ENCODE measurements at regions not wholly inside any gene's neighbourhood (a gene's known extent, or its start where the extent isn't known, plus 50 kb on each side); places are given as distances from the start of the nearest gene placed in this dataset.

DNA sequence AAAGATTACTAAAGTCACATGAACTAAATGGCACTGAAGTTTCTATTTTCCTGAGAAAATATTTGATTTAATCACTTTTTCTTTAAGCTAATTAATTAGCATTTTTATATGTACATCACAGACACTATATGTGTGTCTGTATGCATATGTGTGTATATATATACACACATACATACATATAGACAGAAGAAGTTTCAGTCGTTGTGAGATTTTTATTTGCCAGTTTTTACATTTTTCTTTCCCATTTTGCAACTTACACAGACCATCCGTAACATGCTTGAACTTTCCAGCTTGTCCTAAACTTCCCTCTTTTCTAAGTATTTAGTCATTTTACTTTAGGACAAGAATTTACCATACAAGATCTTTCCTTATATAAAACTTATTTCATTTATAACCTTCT is 299.1 kb downstream of the IPO8 start:
- H3K4me2 ChIP-seq (ENCODE audit: control insufficient read depth, extremely low read depth, insufficient read depth, low read depth, low read length) = no peak overlapping the region
- no peaks in the 10 kb centered on the region for H4K20me1 ChIP-seq (ENCODE audit: control insufficient read depth, extremely low read depth, insufficient read depth, low read length)
- H2AFZ ChIP-seq (ENCODE audit: control insufficient read depth, low read length) = no peak overlapping the region
- DNase-seq (ENCODE audit: low read depth, low spot score) (no peak), FAIRE-seq (no peak)
- H3K4me1 ChIP-seq (ENCODE audit: control insufficient read depth, extremely low read depth, insufficient read depth, low read length) = no peaks in the 10 kb centered on the region
- no peaks in the 10 kb centered on the region for H3K79me2 ChIP-seq (ENCODE audit: control insufficient read depth, insufficient read depth, low read length)
- H3K4me3 ChIP-seq (ENCODE audit: control insufficient read depth in 2 of 3, extremely low read depth in 1 of 3, insufficient read depth in 2 of 3, low read depth in 1 of 3, low read length in 3 of 3) = no peak overlapping the region
- TF ChIP-seq, protein P1, sequence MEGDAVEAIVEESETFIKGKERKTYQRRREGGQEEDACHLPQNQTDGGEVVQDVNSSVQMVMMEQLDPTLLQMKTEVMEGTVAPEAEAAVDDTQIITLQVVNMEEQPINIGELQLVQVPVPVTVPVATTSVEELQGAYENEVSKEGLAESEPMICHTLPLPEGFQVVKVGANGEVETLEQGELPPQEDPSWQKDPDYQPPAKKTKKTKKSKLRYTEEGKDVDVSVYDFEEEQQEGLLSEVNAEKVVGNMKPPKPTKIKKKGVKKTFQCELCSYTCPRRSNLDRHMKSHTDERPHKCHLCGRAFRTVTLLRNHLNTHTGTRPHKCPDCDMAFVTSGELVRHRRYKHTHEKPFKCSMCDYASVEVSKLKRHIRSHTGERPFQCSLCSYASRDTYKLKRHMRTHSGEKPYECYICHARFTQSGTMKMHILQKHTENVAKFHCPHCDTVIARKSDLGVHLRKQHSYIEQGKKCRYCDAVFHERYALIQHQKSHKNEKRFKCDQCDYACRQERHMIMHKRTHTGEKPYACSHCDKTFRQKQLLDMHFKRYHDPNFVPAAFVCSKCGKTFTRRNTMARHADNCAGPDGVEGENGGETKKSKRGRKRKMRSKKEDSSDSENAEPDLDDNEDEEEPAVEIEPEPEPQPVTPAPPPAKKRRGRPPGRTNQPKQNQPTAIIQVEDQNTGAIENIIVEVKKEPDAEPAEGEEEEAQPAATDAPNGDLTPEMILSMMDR (optimal IDR thresholded peaks at IDR 0.05 in 1 of 3, IDR thresholded peaks at IDR 0.05 in 1 of 3, conservative IDR thresholded peaks at IDR 0.05 in 1 of 3; ENCODE audit: extremely low read depth in 1 of 3, insufficient read depth in 2 of 3, low read length in 3 of 3) = no peak
- no peak for TF ChIP-seq EZH2 (IDR thresholded peaks at IDR 0.05; ENCODE audit: low read length)
- no peaks in the 10 kb centered on the region for H3K9me3 ChIP-seq (ENCODE audit: control insufficient read depth, low read depth, low read length)
- dilution Hi-C loops (cut with MboI; ENCODE audit: extremely low pct_ligation_motif_present, low sequenced_read_pairs) = no loop called here
- H3K27me3 ChIP-seq (ENCODE audit: control insufficient read depth, extremely low read depth, insufficient read depth, low read length) = no peaks in the 10 kb centered on the region
- H3K27ac ChIP-seq (ENCODE audit: control insufficient read depth, insufficient read depth, low read length) = no peak overlapping the region
- H3K36me3 ChIP-seq (ENCODE audit: control insufficient read depth in 2 of 2, extremely low read depth in 1 of 2, insufficient read depth in 2 of 2, low read length in 2 of 2) = no peaks in the 10 kb centered on the region
- H3K9ac ChIP-seq (ENCODE audit: control insufficient read depth, extremely low read depth, insufficient read depth, low read length) = no peak overlapping the region
- H3K9me1 ChIP-seq (ENCODE audit: control insufficient read depth, extremely low read depth, insufficient read depth, low read length) = no peaks in the 10 kb centered on the region

DNA sequence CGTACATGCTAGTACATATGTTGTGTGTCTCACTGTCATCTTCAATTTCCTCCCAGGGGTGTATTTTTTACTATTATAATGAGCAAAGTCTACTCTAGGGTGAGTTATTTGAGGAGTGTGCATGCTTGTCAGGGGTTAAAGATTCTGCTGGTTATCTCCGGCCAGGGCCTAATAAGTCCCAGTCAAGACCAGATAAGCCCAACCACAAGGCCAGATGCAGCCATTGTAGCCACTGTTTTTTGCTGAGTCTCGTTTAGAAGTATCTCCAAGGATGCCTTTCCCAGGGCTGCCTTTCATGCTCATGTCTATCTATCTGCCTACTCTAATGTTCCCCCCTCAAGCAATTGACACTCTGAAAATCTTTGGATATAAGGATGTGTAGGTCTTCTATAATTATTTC is 300.5 kb downstream of the IPO8 start:
- no peaks in the 10 kb centered on the region for H3K79me2 ChIP-seq (ENCODE audit: control insufficient read depth, insufficient read depth, low read length)
- H3K27me3 ChIP-seq (ENCODE audit: control insufficient read depth, extremely low read depth, insufficient read depth, low read length) = no peaks in the 10 kb centered on the region
- no peak overlapping the region for H3K4me2 ChIP-seq (ENCODE audit: control insufficient read depth, extremely low read depth, insufficient read depth, low read depth, low read length)
- H3K9me1 ChIP-seq (ENCODE audit: control insufficient read depth, extremely low read depth, insufficient read depth, low read length) = no peaks in the 10 kb centered on the region
- no peak overlapping the region for H3K9ac ChIP-seq (ENCODE audit: control insufficient read depth, extremely low read depth, insufficient read depth, low read length)
- H3K4me3 ChIP-seq (ENCODE audit: control insufficient read depth in 2 of 3, extremely low read depth in 1 of 3, insufficient read depth in 2 of 3, low read depth in 1 of 3, low read length in 3 of 3) = no peak overlapping the region
- no peak overlapping the region for H2AFZ ChIP-seq (ENCODE audit: control insufficient read depth, low read length)
- dilution Hi-C loops (cut with MboI; ENCODE audit: extremely low pct_ligation_motif_present, low sequenced_read_pairs) = no loop called here
- no peaks in the 10 kb centered on the region for H3K9me3 ChIP-seq (ENCODE audit: control insufficient read depth, low read depth, low read length)
- H3K4me1 ChIP-seq (ENCODE audit: control insufficient read depth, extremely low read depth, insufficient read depth, low read length) = no peaks in the 10 kb centered on the region
- H3K27ac ChIP-seq (ENCODE audit: control insufficient read depth, insufficient read depth, low read length) = no peak overlapping the region
- no peak for TF ChIP-seq EZH2 (IDR thresholded peaks at IDR 0.05; ENCODE audit: low read length)
- TF ChIP-seq, protein P1 (optimal IDR thresholded peaks at IDR 0.05 in 1 of 3, IDR thresholded peaks at IDR 0.05 in 1 of 3, conservative IDR thresholded peaks at IDR 0.05 in 1 of 3; ENCODE audit: extremely low read depth in 1 of 3, insufficient read depth in 2 of 3, low read length in 3 of 3) = no peak
- H3K36me3 ChIP-seq (ENCODE audit: control insufficient read depth in 2 of 2, extremely low read depth in 1 of 2, insufficient read depth in 2 of 2, low read length in 2 of 2) = no peaks in the 10 kb centered on the region
- H4K20me1 ChIP-seq (ENCODE audit: control insufficient read depth, extremely low read depth, insufficient read depth, low read length) = no peaks in the 10 kb centered on the region
- FAIRE-seq (no peak), DNase-seq (ENCODE audit: low read depth, low spot score) (no peak)

All from keratinocyte (primary cell).